ENCODE measurements at regions not wholly inside any gene's neighbourhood (a gene's known extent, or its start where the extent isn't known, plus 50 kb on each side); places are given as distances from the start of the nearest gene placed in this dataset.

DNA sequence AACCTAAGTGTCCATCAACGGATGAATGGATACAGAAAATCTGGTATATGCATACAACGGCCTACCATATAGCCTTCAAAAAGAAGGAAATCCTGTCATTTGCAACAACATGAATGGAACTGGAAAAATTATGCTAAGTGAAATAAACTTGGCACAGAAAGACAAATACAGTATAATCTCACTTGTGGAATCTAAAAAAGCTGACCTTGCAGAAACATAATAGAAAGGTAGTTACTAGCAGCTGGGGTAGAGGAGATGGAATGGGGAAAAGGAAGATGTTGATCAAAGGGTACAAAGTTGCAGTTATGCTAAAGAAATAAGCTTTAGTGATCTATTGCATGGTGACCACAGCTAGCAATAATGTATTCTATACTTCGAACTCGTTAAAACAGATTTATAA, 444.1 kb downstream of the OCA2 start:
- intact Hi-C loops (cut with DNase I; ENCODE audit: low total_unique reads), result no loop called here

DNA sequence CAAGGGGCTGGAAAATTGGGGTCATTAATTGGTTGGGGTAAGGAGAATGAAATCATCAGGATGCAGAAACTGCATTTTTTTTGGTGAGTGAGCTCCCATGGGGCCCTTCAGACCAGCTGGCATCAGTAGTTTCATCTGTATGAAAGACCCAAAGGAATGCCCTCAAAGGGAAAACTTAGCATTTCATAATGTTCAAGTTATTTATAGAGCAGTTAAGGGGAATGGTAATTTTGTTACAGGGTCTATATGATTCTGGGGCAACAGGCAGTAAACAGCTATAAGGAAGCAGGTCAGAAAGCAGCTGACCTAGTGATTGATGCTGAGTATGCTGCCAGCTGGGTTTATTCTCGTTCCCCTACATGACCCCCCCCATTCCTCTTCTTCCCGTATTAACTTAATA, 448.9 kb downstream of the OCA2 start:
- H3K27me3 ChIP-seq (replicated peaks in 1 of 7), result no peaks in the 10 kb centered on the region
- no peak overlapping the region for H3K27ac ChIP-seq
- no peaks in the 10 kb centered on the region for H3K4me1 ChIP-seq
- intact Hi-C loops (cut with DNase I; ENCODE audit: low total_unique reads), result no loop called here
- no peaks in the 10 kb centered on the region for H3K36me3 ChIP-seq
- no peak overlapping the region for H3K4me3 ChIP-seq
- peaks cover 0 to 17% (median 0%) of the 10 kb centered on the region in 8 donors for H3K9me3 ChIP-seq
- TF ChIP-seq, protein P1, sequence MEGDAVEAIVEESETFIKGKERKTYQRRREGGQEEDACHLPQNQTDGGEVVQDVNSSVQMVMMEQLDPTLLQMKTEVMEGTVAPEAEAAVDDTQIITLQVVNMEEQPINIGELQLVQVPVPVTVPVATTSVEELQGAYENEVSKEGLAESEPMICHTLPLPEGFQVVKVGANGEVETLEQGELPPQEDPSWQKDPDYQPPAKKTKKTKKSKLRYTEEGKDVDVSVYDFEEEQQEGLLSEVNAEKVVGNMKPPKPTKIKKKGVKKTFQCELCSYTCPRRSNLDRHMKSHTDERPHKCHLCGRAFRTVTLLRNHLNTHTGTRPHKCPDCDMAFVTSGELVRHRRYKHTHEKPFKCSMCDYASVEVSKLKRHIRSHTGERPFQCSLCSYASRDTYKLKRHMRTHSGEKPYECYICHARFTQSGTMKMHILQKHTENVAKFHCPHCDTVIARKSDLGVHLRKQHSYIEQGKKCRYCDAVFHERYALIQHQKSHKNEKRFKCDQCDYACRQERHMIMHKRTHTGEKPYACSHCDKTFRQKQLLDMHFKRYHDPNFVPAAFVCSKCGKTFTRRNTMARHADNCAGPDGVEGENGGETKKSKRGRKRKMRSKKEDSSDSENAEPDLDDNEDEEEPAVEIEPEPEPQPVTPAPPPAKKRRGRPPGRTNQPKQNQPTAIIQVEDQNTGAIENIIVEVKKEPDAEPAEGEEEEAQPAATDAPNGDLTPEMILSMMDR (IDR thresholded peaks at IDR 0.05 in 8 of 11, conservative IDR thresholded peaks at IDR 0.05 in 3 of 11), result no peak
- TF ChIP-seq POLR2AphosphoS5 (IDR thresholded peaks at IDR 0.05) (no peak), POLR2A (IDR thresholded peaks at IDR 0.05) (no peak)
- no peak for DNase-seq
- 58 to 76% (median 62%) methylated on average over 2 of the region's 2 CpGs for WGBS, 5 donors

More for the DNA sequence above, 444.1 kb downstream of the OCA2 start:
- no peaks in the 10 kb centered on the region for H3K36me3 ChIP-seq
- no peak overlapping the region for H3K4me3 ChIP-seq
- H3K27ac ChIP-seq, result no peak overlapping the region
- H3K4me1 ChIP-seq, result no peaks in the 10 kb centered on the region
- WGBS, 5 donors, result 68 to 76% (median 70%) methylated on average over 4 of the region's 4 CpGs
- H3K27me3 ChIP-seq (replicated peaks in 1 of 7), result no peaks in the 10 kb centered on the region
- TF ChIP-seq POLR2A (IDR thresholded peaks at IDR 0.05) (no peak), POLR2AphosphoS5 (IDR thresholded peaks at IDR 0.05) (no peak)
- TF ChIP-seq, protein P1 (IDR thresholded peaks at IDR 0.05 in 8 of 11, conservative IDR thresholded peaks at IDR 0.05 in 3 of 11), result no peak
- H3K9me3 ChIP-seq, result peaks cover 0 to 26% (median 0%) of the 10 kb centered on the region in 8 donors
- no peak for DNase-seq

DNA sequence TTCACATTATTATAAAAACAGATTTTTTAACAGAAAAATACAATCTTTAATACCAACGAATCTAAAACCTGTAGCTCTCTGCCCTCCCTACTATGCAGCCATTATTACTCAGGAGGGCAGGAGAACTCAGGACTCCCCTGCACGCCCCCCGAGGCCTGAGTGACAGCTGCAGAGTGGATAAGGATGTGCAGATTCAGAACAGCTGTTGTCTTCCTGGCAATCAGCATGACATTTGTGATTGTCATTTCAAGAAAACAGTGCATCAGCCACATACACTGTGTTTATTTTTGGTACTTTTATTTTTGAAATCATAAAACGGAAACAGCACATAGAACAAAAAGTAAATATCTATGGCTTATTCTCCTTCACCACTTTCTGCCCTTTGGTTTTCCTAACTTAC, 450.8 kb downstream of the OCA2 start:
- intact Hi-C loops (cut with DNase I; ENCODE audit: low total_unique reads), result no loop called here
- TF ChIP-seq, protein P1 (IDR thresholded peaks at IDR 0.05 in 8 of 11, conservative IDR thresholded peaks at IDR 0.05 in 3 of 11), result no peak
- TF ChIP-seq POLR2AphosphoS5 (IDR thresholded peaks at IDR 0.05), result no peak
- no peak for TF ChIP-seq POLR2A (IDR thresholded peaks at IDR 0.05)
- Histone ChIP-seq H3K4me1 (no peaks in the 10 kb centered on the region), H3K4me3 (no peak overlapping the region), H3K9me3 (peaks cover 0 to 34% (median 12%) of the 10 kb centered on the region in 8 donors), H3K36me3 (no peaks in the 10 kb centered on the region), H3K27me3 (replicated peaks in 1 of 7) (no peaks in the 10 kb centered on the region), H3K27ac (no peak overlapping the region)
- 59 to 77% (median 72%) methylated on average over 4 of the region's 4 CpGs for WGBS, 5 donors
- DNase-seq, result no peak

DNA sequence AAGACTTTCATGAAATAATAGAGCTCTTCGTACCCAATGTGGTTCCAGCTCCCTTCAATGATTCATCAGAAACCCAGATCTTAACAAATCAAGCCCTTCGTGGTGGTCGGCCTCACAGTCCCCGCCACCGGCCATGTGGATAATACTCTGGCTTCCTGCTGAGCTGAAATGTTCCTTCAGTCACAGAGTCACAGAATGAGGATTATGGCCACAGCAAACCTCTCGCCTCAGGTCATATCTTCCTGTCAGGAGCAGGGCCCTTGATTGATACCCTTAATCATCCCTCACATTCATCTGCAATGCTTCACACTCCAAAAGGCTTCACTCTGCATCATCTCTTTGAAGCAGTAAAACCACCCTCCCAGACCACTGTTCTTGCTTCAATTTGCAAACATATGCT, 452.6 kb downstream of the OCA2 start:
- Histone ChIP-seq H3K27ac (no peak overlapping the region), H3K27me3 (replicated peaks in 1 of 7) (no peaks in the 10 kb centered on the region), H3K4me1 (no peaks in the 10 kb centered on the region), H3K36me3 (no peaks in the 10 kb centered on the region), H3K4me3 (no peak overlapping the region), H3K9me3 (peaks cover 0 to 53% (median 31%) of the 10 kb centered on the region in 8 donors)
- intact Hi-C loops (cut with DNase I; ENCODE audit: low total_unique reads), result no loop called here
- no peak for DNase-seq
- no peak for TF ChIP-seq POLR2AphosphoS5 (IDR thresholded peaks at IDR 0.05)
- no peak for TF ChIP-seq POLR2A (IDR thresholded peaks at IDR 0.05)
- TF ChIP-seq, protein P1 (IDR thresholded peaks at IDR 0.05 in 8 of 11, conservative IDR thresholded peaks at IDR 0.05 in 3 of 11), result no peak
- WGBS, 5 donors, result 52 to 90% (median 62%) methylated on average over 6 of the region's 6 CpGs

All from spleen (tissue), 11 donors.